Transverse colon (tissue), 3 donors: ENCODE measurements at regions not wholly inside any gene's neighbourhood (a gene's known extent, or its start where the extent isn't known, plus 50 kb on each side); places are given as distances from the start of the nearest gene placed in this dataset.

Source experiments
- CTCF ChIP-seq, 5 experiments: fragments of 200-600 bp in 3 of 5; fragments of 450-650 bp in 2 of 5; sonication (generic) in 3 of 5; IDR thresholded peaks; 1 replicate in 2 of 5; 2 replicates in 3 of 5; pipeline ENCODE4 v1.5.1; 2016 to 2017; ENCODE audit warnings: antibody characterized with exemption in 5 of 5, inconsistent platforms in 3 of 5, mild to moderate bottlenecking in 2 of 5, moderate library complexity in 1 of 5
- EP300 ChIP-seq: sonication (generic); formaldehyde crosslinking; IDR thresholded peaks from one replicate; pipeline ENCODE4 v1.6.1; 2017; ENCODE audit warnings: antibody characterized with exemption, low read depth
- POLR2A ChIP-seq: fragments of 450-650 bp; IDR thresholded peaks from one replicate; pipeline ENCODE4 v1.6.1; 2016; ENCODE audit warnings: antibody characterized with exemption, mild to moderate bottlenecking, moderate library complexity

GRCh38 chr20:60962367-60963045 is 289.6 kb upstream of the CDH4 start:
- TF ChIP-seq CTCF (IDR thresholded peaks at IDR 0.05) (no peak), POLR2A (no peak), EP300 (no peak)
